Endothelial cell of umbilical vein (primary cell): ENCODE measurements at regions not wholly inside any gene's neighbourhood (a gene's known extent, or its start where the extent isn't known, plus 50 kb on each side); places are given as distances from the start of the nearest gene placed in this dataset.

Experiments
- EZH2 ChIP-seq: IDR thresholded peaks from 2 replicates; pipeline ENCODE4 v1.6.1; 2012; ENCODE audit warnings: borderline replicate concordance, low read depth, mild to moderate bottlenecking, moderate library complexity, low read length, inconsistent platforms; ENCODE audit not compliant: severe bottlenecking
- FOS ChIP-seq: IDR thresholded peaks from 2 replicates; pipeline ENCODE4 v1.6.1; 2011; ENCODE audit warnings: mild to moderate bottlenecking, low read length, moderate library complexity, borderline replicate concordance; ENCODE audit not compliant: insufficient read depth
- JUN ChIP-seq: IDR thresholded peaks from 2 replicates; pipeline ENCODE4 v1.6.1; 2011; ENCODE audit warnings: borderline replicate concordance, low read depth; ENCODE audit not compliant: insufficient read length, insufficient read depth
- MYC ChIP-seq: IDR thresholded peaks from one replicate; pipeline ENCODE4 v1.6.1; 2011; ENCODE audit warnings: mild to moderate bottlenecking, low read depth, low read length
- POLR2A ChIP-seq: IDR thresholded peaks from 2 replicates; pipeline ENCODE4 v1.6.1; 2012; ENCODE audit warnings: low read depth, mild to moderate bottlenecking, control low read depth, low read length
- POLR2AphosphoS5 ChIP-seq: IDR thresholded peaks from 2 replicates; pipeline ENCODE4 v1.6.1; 2012; ENCODE audit warnings: low read depth, mild to moderate bottlenecking, control low read depth, low read length, moderate library complexity; ENCODE audit not compliant: insufficient read depth
- TF ChIP-seq, protein P1 (sequence below): IDR thresholded peaks from 2 replicates; pipeline ENCODE4 v1.6.1; 2011; ENCODE audit not compliant: insufficient read depth, insufficient read length
- TF ChIP-seq, protein P2 (sequence below), 2 donors: IDR thresholded peaks; 1 replicate in 1 of 2; 2 replicates in 1 of 2; pipeline ENCODE4 v1.5.1; 2011; ENCODE audit warnings: low read length in 2 of 2, mild to moderate bottlenecking in 2 of 2, moderate library complexity in 2 of 2, control low read depth in 1 of 2, inconsistent platforms in 1 of 2, low read depth in 1 of 2; ENCODE audit not compliant: insufficient read depth in 1 of 2; ENCODE audit errors: extremely low read depth in 1 of 2

DNA sequence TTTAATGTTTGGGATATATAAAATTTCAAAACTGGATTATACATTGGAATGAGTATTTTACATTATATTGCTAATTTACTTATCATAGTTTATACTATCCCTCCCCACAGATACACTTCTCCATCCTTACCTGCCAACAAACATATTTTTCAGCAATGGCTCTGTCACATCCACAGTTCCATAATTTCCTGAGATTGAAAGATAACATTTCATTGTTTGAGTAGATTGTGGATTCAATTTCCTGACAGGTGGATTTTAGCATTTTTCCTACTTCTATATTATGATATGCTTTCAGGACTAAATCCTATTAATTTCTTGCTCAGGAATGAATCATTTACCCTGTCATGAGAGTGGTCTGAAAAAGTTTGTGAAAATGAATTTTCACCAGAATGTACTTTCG, 115.3 kb upstream of the KLHL4 start:
- TF ChIP-seq EZH2 = no peak
- TF ChIP-seq, protein P1, sequence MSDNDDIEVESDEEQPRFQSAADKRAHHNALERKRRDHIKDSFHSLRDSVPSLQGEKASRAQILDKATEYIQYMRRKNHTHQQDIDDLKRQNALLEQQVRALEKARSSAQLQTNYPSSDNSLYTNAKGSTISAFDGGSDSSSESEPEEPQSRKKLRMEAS = no peak
- TF ChIP-seq, protein P2, sequence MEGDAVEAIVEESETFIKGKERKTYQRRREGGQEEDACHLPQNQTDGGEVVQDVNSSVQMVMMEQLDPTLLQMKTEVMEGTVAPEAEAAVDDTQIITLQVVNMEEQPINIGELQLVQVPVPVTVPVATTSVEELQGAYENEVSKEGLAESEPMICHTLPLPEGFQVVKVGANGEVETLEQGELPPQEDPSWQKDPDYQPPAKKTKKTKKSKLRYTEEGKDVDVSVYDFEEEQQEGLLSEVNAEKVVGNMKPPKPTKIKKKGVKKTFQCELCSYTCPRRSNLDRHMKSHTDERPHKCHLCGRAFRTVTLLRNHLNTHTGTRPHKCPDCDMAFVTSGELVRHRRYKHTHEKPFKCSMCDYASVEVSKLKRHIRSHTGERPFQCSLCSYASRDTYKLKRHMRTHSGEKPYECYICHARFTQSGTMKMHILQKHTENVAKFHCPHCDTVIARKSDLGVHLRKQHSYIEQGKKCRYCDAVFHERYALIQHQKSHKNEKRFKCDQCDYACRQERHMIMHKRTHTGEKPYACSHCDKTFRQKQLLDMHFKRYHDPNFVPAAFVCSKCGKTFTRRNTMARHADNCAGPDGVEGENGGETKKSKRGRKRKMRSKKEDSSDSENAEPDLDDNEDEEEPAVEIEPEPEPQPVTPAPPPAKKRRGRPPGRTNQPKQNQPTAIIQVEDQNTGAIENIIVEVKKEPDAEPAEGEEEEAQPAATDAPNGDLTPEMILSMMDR (IDR thresholded peaks at IDR 0.05; ENCODE audit: extremely low read depth in 1 of 2, insufficient read depth in 1 of 2, low read depth in 1 of 2, low read length in 2 of 2) = no peak
- no peak for TF ChIP-seq POLR2A
- no peak for TF ChIP-seq JUN
- TF ChIP-seq POLR2AphosphoS5 = no peak
- no peak for TF ChIP-seq MYC
- TF ChIP-seq FOS = no peak
